GM21825 (cell line): ENCODE measurements at regions not wholly inside any gene's neighbourhood (a gene's known extent, or its start where the extent isn't known, plus 50 kb on each side); places are given as distances from the start of the nearest gene placed in this dataset.

Source experiments
- ATAC-seq: cut with Tn5 transposase; IDR thresholded peaks from one replicate; pipeline ENCODE4 v1.9.1; 2021; ENCODE audit warnings: mild to moderate bottlenecking, moderate library complexity; ENCODE audit not compliant: unreplicated experiment

GRCh38 chr12:67832155-67832554 is 157.1 kb upstream of the IFNG-AS1 start:
- ATAC-seq, result no peak

GRCh38 chr12:67833602-67834001 is 155.6 kb upstream of the IFNG-AS1 start:
- ATAC-seq, result no peak

- ATAC-seq, result no peak
Observed at GRCh38 chr12:67837876-67838275, 151.4 kb upstream of the IFNG-AS1 start.

- ATAC-seq, result no peak
Observed at GRCh38 chr12:67842124-67842523, 147.1 kb upstream of the IFNG-AS1 start.

GRCh38 chr12:67843257-67843656 is 146.0 kb upstream of the IFNG-AS1 start:
- no peak for ATAC-seq

- no peak for ATAC-seq
Observed at GRCh38 chr12:67852701-67853100, 136.5 kb upstream of the IFNG-AS1 start.

- ATAC-seq, result no peak
Observed at GRCh38 chr12:67853204-67853603, 136.0 kb upstream of the IFNG-AS1 start.

- ATAC-seq, result no peak
Observed at GRCh38 chr12:67854351-67854750, 134.9 kb upstream of the IFNG-AS1 start.

GRCh38 chr12:67855103-67855502 is 134.1 kb upstream of the IFNG-AS1 start:
- ATAC-seq, result no peak

GRCh38 chr12:67871231-67871630 is 118.0 kb upstream of the IFNG-AS1 start:
- ATAC-seq, result no peak

- no peak for ATAC-seq
Observed at GRCh38 chr12:67873355-67873754, 115.9 kb upstream of the IFNG-AS1 start.

GRCh38 chr12:67876305-67876915 is 112.8 kb upstream of the IFNG-AS1 start:
- no peak for ATAC-seq

- no peak for ATAC-seq
Observed at GRCh38 chr12:67877727-67878126, 111.5 kb upstream of the IFNG-AS1 start.

- ATAC-seq, result no peak
Observed at GRCh38 chr12:67879937-67880336, 109.3 kb upstream of the IFNG-AS1 start.

- ATAC-seq, result no peak
Observed at GRCh38 chr12:67881565-67881964, 107.7 kb upstream of the IFNG-AS1 start.

GRCh38 chr12:67884596-67884995 is 104.7 kb upstream of the IFNG-AS1 start:
- no peak for ATAC-seq

- ATAC-seq, result no peak
Observed at GRCh38 chr12:67885375-67886169, 103.7 kb upstream of the IFNG-AS1 start.

GRCh38 chr12:67887065-67887464 is 102.2 kb upstream of the IFNG-AS1 start:
- ATAC-seq, result no peak

- no peak for ATAC-seq
Observed at GRCh38 chr12:67889931-67890330, 99.3 kb upstream of the IFNG-AS1 start.

- ATAC-seq, result no peak
Observed at GRCh38 chr12:67890726-67891258, 98.5 kb upstream of the IFNG-AS1 start.

GRCh38 chr12:67891596-67891995 is 97.7 kb upstream of the IFNG-AS1 start:
- ATAC-seq, result no peak
